Activated CD8-positive, alpha-beta memory T cell treated with anti-CD3 and anti-CD28 coated beads for 48 hours (primary cell): ENCODE measurements at regions not wholly inside any gene's neighbourhood (a gene's known extent, or its start where the extent isn't known, plus 50 kb on each side); places are given as distances from the start of the nearest gene placed in this dataset.

Experiments
- DNase-seq, 3 experiments: peaks; one replicate each; pipeline ENCODE4 v3.0.0-alpha.2; 2020; ENCODE audit warnings: low read depth in 2 of 3, low spot score in 2 of 3

- no peak for DNase-seq
Observed at GRCh38 chr5:18098691-18099090, 464.4 kb downstream of the TAF11L14 start.

- no peak for DNase-seq
Observed at GRCh38 chr5:18099261-18099660, 465.0 kb downstream of the TAF11L14 start.

- DNase-seq, result no peak
Observed at GRCh38 chr5:18101532-18101931, 467.3 kb downstream of the TAF11L14 start.

DNA sequence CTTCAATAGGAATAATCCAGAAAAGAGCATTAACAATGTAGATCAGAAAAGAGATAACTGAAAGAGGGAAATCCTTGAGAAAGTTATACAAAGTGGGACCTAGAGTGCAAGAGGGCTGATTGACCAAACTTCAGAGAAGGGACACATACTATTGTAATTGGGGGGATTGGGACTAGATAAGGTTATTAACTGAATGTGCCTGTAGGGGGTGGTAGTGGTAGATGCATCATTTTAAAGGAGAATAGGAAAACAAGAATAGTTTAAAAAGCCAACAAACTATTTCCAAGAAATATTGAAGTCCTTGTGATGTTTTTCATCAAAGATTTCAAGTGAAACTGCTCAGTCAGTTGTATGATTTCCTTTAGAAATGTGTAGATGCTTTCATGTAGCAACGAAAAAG is 468.5 kb downstream of the TAF11L14 start:
- DNase-seq, result no peak

GRCh38 chr5:18105449-18105848 is 471.2 kb downstream of the TAF11L14 start:
- no peak for DNase-seq

- DNase-seq, result no peak
Observed at GRCh38 chr5:18111906-18112465, 477.7 kb downstream of the TAF11L14 start.

DNA sequence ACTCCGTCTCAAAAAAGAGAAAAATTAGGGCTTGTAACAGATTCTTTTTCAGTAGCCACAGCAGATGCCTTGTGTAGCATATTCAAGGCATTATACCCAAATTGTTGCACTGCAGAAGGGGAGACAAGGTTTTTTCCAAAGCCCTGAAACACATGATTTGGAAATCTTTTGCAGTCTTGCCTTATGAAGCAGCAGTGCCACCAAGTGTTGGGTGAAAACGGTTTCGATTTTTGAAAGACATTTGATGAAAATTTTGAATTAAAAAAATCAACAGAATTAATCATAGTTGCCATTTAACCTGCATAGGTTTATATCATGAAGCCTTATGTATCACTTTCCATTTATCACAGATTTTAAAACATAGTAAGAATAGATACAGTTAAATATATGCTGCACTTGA is 479.5 kb downstream of the TAF11L14 start:
- DNase-seq, result no peak

DNA sequence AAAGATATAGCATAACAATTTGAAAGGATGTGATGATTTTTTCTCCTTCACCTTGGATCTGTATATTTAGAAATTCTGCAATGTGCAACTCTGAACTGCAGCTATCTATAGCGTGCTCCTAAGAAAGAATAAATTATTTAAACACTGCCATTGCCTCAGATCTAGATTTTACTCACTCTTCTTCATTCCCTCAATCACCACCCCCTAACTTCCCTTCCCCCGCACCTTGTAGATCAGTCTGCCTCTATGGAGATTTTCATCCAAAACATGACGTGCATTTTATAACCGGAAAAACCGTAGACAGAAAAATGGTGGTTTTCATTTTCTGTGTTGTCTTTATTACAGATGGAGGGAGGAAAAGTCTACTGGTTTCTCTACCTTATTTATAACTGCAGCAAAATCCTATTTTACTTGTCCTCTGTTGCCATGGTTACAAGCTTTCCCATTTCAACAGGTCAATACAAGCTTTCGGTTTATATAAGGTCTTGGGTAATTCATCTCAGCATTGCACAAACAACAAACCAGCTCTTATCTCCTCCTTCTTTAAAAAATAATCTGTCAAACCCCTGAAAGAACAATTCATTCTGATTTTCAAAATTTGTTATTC is 480.0 kb downstream of the TAF11L14 start:
- no peak for DNase-seq

DNA sequence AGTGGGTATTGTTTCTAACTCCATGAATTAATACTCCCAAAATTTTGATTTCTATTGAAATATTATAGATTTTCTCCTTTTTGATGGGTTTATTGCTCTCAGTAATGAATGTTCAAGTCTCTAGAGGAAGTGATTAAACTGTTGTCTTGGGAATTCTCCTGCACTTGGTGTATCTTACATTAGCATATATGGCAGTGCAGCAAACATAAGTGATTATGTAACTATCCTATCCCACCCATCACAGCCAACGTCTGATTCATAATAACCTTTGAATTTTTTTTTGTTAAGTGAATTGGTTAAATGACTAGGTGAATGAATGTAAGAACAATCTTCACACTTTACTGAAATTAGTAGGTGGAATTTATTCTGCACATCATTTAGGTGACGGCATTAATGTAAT is 483.7 kb downstream of the TAF11L14 start:
- no peak for DNase-seq

DNA sequence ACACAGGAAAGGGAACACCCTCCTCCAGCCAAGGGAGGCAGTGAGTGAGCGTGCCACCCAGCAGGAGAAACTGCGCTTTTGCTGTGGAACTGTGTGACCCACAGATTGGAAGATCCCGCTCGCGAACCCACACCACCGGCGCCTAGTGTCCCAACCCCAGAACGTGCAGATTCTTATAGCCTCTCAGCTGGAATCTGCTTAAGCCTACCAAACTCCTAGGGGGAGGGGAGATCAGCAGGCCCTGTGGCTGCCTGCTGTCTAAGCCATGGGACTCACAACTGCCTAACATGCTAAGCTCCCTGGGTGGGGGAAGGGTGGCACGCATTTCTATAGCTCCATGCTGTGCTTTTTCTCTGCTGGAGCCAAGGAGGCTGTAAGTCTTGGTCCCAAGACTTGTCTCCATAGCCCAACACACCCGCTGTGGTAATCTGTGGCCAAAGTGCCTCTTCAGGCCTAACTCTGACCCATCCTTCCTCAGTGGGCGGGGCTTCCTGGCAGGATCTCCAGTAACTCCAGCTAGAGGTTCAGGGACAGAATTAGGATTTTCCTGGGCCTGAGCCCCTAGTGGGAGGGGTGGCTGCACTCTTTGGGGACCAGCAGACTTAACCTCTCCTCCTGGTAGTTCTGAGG is 485.0 kb downstream of the TAF11L14 start:
- no peak for DNase-seq

DNA sequence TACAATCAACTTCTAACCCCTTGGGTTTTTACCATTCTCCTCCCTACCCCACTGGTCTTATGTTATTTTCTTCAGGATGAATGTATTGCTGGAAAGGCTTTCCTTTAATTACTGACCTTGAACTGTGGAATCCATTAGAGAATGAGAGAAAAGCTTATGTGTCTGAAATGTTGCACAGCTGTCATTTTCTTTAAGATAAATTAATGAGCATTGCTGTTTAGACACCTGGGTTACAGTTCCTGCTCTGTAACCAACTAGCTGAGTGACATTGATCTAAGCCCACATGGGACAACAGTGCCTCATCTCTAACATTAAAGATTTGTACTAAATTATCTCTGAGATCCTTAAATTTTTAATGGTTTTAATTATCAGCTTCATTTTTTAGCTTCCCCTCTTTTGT is 507.0 kb downstream of the TAF11L14 start:
- DNase-seq, result no peak

- DNase-seq, result no peak
Observed at GRCh38 chr5:18142831-18143230, 508.6 kb downstream of the TAF11L14 start.

DNA sequence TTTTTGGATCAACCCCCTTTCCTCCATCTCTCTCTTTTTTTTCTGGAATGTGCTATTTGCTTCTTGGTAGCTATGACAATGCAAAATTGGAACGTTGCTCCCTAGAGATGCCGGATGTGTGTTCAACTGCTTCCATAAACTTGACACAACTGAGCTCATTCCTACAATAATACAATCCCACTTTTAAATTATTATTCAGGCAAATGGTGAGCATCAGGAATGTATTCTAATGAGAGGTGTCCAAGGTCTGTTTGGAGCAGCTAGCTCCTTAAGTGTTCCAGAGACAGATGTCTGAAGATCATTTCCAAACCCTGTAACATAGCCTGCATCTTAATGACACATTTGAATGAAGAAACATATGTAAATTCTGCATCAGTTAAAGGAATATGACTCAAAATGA is 518.4 kb downstream of the TAF11L14 start:
- no peak for DNase-seq

- DNase-seq, result no peak
Observed at GRCh38 chr5:18158166-18158565, 523.9 kb downstream of the TAF11L14 start.

DNA sequence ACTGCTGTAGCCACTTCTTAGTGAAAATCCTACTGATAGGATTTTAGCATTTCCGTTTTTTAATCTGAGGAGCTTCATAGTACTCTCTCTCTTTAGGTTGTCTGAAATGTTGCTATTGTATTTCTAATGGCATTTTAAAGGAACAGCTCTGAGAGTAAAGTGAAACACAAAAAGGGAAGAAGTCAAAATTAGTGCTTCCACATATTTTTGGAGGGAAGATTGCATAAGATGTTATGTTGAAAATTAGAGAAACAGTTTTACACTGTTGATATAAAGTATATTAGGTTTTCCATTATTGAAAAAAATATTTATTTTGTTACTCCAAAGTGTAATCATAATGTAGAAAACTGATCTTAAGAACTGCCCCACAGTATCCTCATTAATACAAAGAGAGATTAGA is 525.1 kb downstream of the TAF11L14 start:
- no peak for DNase-seq

GRCh38 chr5:18171684-18172083 is 537.4 kb downstream of the TAF11L14 start:
- DNase-seq, result no peak

DNA sequence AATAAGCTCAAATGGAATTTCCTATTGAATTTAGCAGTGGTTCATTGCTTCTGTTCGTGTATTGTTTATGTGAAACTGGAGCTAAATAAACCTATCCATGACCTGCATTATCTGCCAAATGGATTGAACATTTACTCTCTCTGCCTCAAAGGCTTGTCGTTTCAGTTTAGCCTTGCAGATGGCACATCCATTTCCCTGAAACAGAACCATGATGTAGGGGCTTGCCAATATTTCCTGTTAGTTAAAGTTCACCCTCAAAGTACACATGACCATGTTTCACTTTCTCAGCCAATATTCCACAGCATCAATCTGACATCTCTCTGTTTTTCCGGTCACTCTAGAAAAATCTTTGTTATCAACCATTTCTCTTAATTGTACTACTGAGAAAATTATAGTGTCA is 545.3 kb downstream of the TAF11L14 start:
- DNase-seq, result no peak

- no peak for DNase-seq
Observed at GRCh38 chr5:18181575-18181974, 547.3 kb downstream of the TAF11L14 start.

- no peak for DNase-seq
Observed at GRCh38 chr5:18195910-18196309, 561.6 kb downstream of the TAF11L14 start.

DNA sequence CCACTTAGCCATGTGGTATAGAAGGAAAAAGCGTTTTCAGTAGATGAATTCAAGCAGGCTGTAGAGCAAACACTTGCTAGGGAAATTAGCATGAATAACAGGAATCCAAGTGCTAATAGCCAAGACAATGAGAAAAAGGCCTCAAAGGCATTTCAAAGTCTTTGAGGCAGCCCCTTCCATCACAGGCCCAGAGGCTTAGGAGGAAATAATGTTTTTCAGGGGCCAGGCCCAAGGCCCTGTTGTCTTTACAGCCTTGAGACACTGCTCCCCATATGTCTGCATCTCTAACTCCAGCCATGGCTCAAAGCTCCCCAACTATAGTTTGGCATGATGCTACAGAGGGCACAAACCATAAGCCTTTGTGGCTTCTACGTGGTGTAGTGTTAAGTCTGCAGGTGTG is 563.5 kb downstream of the TAF11L14 start:
- DNase-seq, result no peak

GRCh38 chr5:18202164-18202563 is 567.9 kb downstream of the TAF11L14 start:
- DNase-seq, result no peak

- no peak for DNase-seq
Observed at GRCh38 chr5:18203296-18203695, 569.0 kb downstream of the TAF11L14 start.

DNA sequence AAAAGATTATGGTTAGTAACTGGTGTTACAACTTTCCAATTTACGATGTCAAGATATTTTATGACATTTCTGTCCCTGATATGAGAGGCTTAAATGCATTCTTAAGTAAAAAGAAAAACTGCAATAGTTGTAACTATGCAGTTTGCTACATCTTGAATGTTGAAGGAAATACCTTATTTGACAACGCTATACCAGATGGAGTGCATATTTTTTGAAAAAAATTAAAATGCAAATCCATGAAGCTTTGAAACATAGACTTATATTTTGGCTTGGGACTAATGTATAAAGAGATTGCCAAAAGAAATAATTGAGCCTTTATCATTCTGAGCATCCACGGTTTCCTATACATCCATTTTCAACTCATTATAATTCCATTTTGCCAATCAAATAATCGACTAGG is 579.4 kb downstream of the TAF11L14 start:
- DNase-seq, result no peak
